Activated naive CD8-positive, alpha-beta T cell treated with anti-CD3 and anti-CD28 coated beads, Interleukin-2, amount 10 ng/mL, durations not matched to agents 7 days and 5 days (primary cell): ENCODE measurements at regions not wholly inside any gene's neighbourhood (a gene's known extent, or its start where the extent isn't known, plus 50 kb on each side); places are given as distances from the start of the nearest gene placed in this dataset.

Source experiments
- ATAC-seq: fragments of 150-1000 bp; cut with Tn5 transposase; one replicate; pipeline ENCODE4 v1.10.0; 2021; ENCODE audit warnings: low read depth, moderate library complexity
- POLR2A ChIA-PET: fragments of 350-600 bp; sonication (Branson Sonifier 250); formaldehyde crosslinking; loops from one replicate; lab custom pipeline; 2021; ENCODE audit warnings: antibody characterized with exemption; lab: Charles Lee
- DNase-seq: peaks from one replicate; pipeline ENCODE4 v3.0.0; 2021
- H3K27ac Mint-ChIP-seq: one replicate; pipeline ENCODE4 v1.8.0; 2022; ENCODE audit warnings: mild to moderate bottlenecking, mixed read lengths
- H3K27me3 Mint-ChIP-seq: one replicate; pipeline ENCODE4 v1.8.0; 2022; ENCODE audit warnings: mild to moderate bottlenecking, moderate library complexity, mixed read lengths
- H3K36me3 Mint-ChIP-seq: one replicate; pipeline ENCODE4 v1.8.0; 2021; ENCODE audit warnings: mild to moderate bottlenecking, mixed read lengths
- H3K4me1 Mint-ChIP-seq: one replicate; pipeline ENCODE4 v1.8.0; 2021; ENCODE audit warnings: mixed read lengths
- H3K4me3 Mint-ChIP-seq: one replicate; pipeline ENCODE4 v1.8.0; 2022; ENCODE audit warnings: mild to moderate bottlenecking, moderate library complexity, mixed read lengths
- H3K9me3 Mint-ChIP-seq: one replicate; pipeline ENCODE4 v1.8.0; 2021; ENCODE audit warnings: mixed read lengths

DNA sequence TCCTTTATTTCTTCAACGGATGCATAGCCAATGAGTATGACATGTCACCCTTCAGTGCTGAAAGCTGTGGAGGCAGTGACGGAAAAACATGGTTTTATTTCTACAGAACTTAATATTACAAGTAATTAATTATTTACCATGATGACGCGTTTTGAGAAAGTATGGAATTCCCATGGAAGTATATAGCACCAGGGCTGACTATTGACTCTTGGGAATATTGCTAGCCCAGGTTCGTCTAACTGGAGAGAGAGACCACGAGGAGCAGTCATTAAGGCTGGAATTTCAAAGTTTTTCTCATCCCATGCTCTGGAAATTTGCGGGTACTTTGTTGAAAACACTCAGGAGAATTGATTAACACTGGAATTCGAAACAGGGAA, 155.2 kb upstream of the PRSS16 start:
- ATAC-seq (no peak), DNase-seq (no peak)
- Mint-ChIP-seq H3K9me3 (peaks cover 4% of the 10 kb centered on the region), H3K36me3 (peaks cover 2% of the 10 kb centered on the region), H3K27ac (no peak overlapping the region), H3K4me1 (peaks cover 13% of the 10 kb centered on the region), H3K27me3 (peaks cover 80% of the 10 kb centered on the region), H3K4me3 (peak overlapping the region; percentile 86)
- POLR2A ChIA-PET: no interaction called here

DNA sequence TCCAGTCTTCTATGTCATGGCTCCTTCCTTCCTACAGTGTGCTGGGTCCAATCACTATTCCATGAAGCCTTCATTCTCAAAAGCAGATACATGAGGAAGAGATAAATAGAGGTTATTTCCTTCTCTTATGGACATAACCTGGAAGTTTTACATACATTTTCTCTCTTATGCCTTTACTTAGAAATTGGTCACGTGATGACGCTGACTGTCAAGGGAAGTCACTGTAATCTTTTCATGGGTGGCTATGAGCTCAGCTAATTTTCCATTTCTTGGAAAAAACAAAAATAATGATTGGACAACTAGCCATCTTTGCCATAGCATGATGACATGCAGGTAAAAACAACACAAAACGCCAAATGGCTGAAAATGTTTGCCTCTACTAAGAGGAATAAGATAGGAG, 151.6 kb upstream of the PRSS16 start:
- POLR2A ChIA-PET: no interaction called here
- peaks cover 6% of the 10 kb centered on the region for H3K9me3 Mint-ChIP-seq
- DNase-seq (no peak), ATAC-seq (no peak)
- peaks cover 67% of the 10 kb centered on the region for H3K27me3 Mint-ChIP-seq
- H3K36me3 Mint-ChIP-seq: peaks cover 2% of the 10 kb centered on the region
- H3K4me3 Mint-ChIP-seq: no peak overlapping the region
- peaks cover 15% of the 10 kb centered on the region for H3K4me1 Mint-ChIP-seq
- no peak overlapping the region for H3K27ac Mint-ChIP-seq

DNA sequence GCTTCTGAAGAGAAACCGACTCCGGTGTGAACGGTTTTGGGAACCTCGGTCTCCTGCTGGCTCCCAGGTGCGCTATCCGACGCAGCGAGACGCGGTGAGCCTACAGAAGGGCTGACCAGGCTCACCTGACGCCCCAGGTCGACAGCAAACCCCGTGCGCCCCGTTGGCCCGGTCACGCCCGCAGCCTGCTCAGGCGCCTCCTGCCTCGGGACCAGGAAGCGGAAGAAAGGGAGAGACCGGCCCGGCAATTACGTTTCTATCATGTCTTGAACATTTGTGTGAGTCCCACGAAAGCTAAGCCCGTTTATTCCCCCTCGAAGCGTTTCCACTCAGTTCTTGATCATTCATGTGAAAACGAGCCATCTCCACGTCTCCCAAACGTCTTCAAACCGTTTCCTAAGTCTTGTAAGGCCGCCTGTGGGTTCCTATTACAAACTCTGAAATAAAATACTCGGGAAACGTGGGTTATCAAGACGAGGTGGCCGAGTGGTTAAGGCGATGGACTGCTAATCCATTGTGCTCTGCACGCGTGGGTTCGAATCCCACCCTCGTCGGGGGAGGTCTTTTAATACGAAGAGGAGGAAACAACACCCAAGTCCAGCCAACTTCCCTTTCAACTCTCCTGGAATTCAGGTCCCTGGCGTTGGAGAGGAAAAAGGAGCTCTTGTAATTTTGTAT, 150.5 kb upstream of the PRSS16 start:
- Mint-ChIP-seq H3K27ac (peak overlapping the region; percentile 21), H3K36me3 (peaks cover 2% of the 10 kb centered on the region), H3K27me3 (peaks cover 59% of the 10 kb centered on the region), H3K4me3 (peak overlapping the region; percentile 82), H3K9me3 (peaks cover 6% of the 10 kb centered on the region), H3K4me1 (peaks cover 12% of the 10 kb centered on the region)
- peak; percentile 47 for DNase-seq
- POLR2A ChIA-PET: no interaction called here
- peak; percentile 56 for ATAC-seq

DNA sequence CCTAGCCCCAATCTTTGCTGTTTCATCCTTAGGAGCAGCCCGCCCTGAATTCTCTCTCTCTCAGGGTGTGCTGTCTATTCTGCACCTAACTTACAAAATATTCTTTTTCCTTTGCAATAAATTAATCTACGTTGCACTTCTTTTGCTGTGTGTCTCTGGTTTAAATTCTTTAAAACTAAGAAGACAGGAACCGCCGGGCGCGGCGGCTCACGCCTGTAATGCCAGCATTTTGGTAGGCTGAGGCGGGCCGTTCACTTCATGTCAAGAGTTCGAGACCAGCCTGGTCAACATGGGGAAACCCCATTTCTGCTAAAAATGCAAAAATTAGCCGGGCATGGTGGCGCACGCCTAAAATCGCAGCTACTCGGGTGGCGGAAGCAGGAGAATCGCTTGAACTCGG, 148.5 kb upstream of the PRSS16 start:
- Mint-ChIP-seq H3K4me1 (peaks cover 10% of the 10 kb centered on the region), H3K27me3 (peaks cover 55% of the 10 kb centered on the region), H3K4me3 (no peak overlapping the region), H3K9me3 (peaks cover 6% of the 10 kb centered on the region), H3K27ac (no peak overlapping the region), H3K36me3 (peaks cover 2% of the 10 kb centered on the region)
- ATAC-seq: no peak
- POLR2A ChIA-PET: no interaction called here
- no peak for DNase-seq

DNA sequence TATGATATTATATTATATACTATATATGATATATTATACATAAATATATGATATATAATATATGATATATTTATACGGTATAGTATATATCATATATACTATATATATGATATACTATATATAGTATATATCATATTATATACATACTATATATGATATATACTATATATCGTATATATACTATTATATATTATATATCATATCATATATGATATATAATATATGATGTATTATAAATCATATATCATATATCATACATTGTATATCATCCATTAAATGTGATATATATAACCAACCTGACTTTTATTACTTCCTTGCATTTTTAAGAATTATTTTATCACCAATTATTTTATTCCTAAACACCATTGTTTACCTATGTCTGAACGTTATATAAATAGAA, 146.6 kb upstream of the PRSS16 start:
- POLR2A ChIA-PET: no interaction called here
- DNase-seq (no peak), ATAC-seq (no peak)
- Mint-ChIP-seq H3K27ac (no peak overlapping the region), H3K4me3 (no peak overlapping the region), H3K9me3 (peaks cover 3% of the 10 kb centered on the region), H3K36me3 (peaks cover 2% of the 10 kb centered on the region), H3K4me1 (peaks cover 10% of the 10 kb centered on the region), H3K27me3 (peaks cover 37% of the 10 kb centered on the region)

DNA sequence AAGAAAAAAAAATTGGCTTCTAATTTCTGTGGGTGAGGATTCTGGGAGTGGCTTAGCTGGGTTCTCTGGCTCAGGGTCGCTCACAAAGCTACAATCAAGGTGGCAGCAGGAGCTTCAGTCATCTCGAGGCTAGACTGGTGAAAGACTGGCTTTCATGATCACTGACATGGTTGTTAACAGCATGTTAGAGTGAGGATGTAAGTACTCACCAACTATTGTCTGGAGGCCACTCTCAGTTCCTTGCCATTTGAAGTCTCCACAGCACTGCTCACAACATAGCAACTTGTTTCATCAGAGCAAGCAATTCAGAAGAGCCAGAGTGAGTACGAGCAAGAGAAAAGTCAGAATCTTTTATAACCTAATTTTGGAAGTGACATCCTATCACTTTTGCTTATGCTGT, 145.7 kb upstream of the PRSS16 start:
- DNase-seq: no peak
- Mint-ChIP-seq H3K4me3 (no peak overlapping the region), H3K36me3 (peaks cover 2% of the 10 kb centered on the region), H3K9me3 (peaks cover 1% of the 10 kb centered on the region), H3K27me3 (peaks cover 32% of the 10 kb centered on the region), H3K27ac (no peak overlapping the region), H3K4me1 (peaks cover 7% of the 10 kb centered on the region)
- POLR2A ChIA-PET: no interaction called here
- ATAC-seq: no peak

DNA sequence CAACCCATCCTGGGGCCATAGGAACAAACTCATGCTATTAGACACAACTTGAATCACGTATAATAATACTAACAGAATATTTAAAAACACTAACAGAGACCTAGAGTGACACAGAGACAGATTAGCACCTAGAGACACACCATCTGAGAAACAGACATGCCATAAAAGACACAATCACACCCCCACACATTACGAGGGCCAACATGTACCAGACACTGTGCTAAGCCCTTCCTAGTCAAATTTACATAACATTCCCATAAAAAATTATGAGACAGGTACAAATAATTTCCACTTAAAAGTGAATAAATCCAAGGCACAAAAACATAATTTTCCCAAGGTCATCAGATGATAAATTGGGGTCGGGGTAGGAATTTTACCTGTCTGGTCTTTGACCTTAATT, 141.1 kb upstream of the PRSS16 start:
- Mint-ChIP-seq H3K4me1 (no peaks in the 10 kb centered on the region), H3K27me3 (peaks cover 34% of the 10 kb centered on the region), H3K4me3 (no peak overlapping the region), H3K27ac (no peak overlapping the region), H3K9me3 (no peaks in the 10 kb centered on the region), H3K36me3 (no peaks in the 10 kb centered on the region)
- POLR2A ChIA-PET: no interaction called here
- DNase-seq: no peak
- ATAC-seq: no peak

DNA sequence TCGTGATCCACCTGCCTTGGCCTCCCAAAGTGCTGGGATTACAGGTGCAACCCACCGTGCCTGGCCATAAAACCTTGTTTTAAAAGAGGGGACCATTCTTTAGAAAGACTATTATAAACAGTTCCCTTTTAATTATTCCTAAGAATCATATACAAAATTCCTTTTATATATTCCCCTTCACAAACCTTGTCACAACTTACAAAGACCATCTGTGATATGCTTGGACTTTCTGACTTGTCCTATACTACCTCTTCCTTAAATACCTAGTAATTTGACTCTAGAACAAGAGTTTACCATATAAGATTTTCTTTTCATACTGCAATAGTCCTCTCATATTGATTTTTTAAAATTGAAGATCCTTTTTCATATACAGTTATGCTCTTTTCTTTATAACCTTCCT, 135.8 kb upstream of the PRSS16 start:
- ATAC-seq (no peak), DNase-seq (no peak)
- H3K9me3 Mint-ChIP-seq: peaks cover 10% of the 10 kb centered on the region
- POLR2A ChIA-PET: interaction anchor here (0.7 to 1.0 kb wide), 2 partner anchors 627 to 1049 kb away, joined by 4 read pairs; no protein-coding TSS in a partner anchor
- no peak overlapping the region for H3K27ac Mint-ChIP-seq
- H3K4me1 Mint-ChIP-seq: no peaks in the 10 kb centered on the region
- H3K27me3 Mint-ChIP-seq: peaks cover 23% of the 10 kb centered on the region
- no peak overlapping the region for H3K4me3 Mint-ChIP-seq
- peaks cover 4% of the 10 kb centered on the region for H3K36me3 Mint-ChIP-seq

DNA sequence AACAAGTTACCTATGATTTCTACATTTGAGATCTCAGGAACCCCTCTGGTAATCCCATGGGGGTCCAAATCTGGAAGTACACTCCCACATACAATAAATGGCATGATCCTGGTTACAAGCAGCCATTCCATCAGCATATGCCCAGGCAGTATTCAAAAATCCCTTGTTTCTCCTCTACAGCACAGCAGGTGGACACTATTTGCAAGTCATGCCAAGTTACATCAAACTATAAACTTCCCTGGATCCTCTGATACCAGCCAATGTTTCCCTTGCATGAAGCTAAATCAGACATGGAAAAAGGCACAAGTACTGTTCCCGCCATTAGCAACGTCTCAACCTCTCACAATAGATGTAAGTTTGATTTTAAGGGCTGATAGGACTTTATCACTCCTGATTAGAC, 134.5 kb upstream of the PRSS16 start:
- Mint-ChIP-seq H3K27me3 (peaks cover 17% of the 10 kb centered on the region), H3K36me3 (peaks cover 4% of the 10 kb centered on the region), H3K27ac (no peak overlapping the region), H3K4me1 (no peaks in the 10 kb centered on the region), H3K9me3 (peaks cover 10% of the 10 kb centered on the region), H3K4me3 (no peak overlapping the region)
- ATAC-seq: no peak
- no peak for DNase-seq
- POLR2A ChIA-PET: no interaction called here

DNA sequence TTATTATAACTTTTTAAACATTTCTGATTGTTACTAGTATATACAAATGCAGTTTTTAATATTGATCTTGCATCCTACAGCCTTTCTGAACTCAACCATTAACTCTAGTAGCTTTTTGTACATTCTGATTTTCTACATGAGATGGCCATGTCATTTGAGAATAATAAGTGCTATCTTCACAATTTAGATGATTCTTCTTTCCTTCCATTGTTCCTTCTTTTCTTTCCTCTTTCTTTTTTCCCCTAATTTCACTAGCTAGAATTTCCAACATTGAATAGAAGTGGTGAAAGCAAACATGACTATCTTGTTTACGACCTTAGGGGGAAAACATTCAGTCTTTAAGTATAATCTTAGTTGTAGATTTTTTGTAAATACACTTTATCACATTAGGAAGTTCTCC, 128.2 kb upstream of the PRSS16 start:
- peaks cover 5% of the 10 kb centered on the region for H3K27me3 Mint-ChIP-seq
- H3K27ac Mint-ChIP-seq: no peak overlapping the region
- ATAC-seq (no peak), DNase-seq (no peak)
- peaks cover 10% of the 10 kb centered on the region for H3K36me3 Mint-ChIP-seq
- POLR2A ChIA-PET: no interaction called here
- H3K9me3 Mint-ChIP-seq: no peaks in the 10 kb centered on the region
- H3K4me1 Mint-ChIP-seq: peaks cover 13% of the 10 kb centered on the region
- H3K4me3 Mint-ChIP-seq: no peak overlapping the region

DNA sequence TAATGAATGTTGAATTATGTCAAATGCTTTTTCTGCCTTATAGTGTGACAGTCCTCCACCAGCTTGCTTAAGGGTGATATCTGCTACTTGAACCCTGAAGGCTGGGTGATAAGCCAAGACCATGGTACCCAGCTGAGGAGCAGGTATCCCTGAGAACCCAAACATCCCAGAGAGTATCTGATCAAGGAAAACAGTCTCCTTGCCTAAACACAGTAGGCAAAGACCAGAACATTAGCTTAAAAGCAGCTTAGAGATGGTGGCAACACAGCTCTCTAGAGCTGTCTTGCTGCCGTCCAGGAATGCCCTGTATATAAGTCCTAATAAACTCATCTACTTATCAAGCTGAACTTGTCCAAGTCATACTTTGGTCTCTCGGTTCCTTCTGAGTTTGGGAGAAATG, 127.7 kb upstream of the PRSS16 start:
- Mint-ChIP-seq H3K27me3 (peaks cover 5% of the 10 kb centered on the region), H3K4me3 (no peak overlapping the region), H3K36me3 (peaks cover 11% of the 10 kb centered on the region), H3K4me1 (peaks cover 14% of the 10 kb centered on the region), H3K27ac (no peak overlapping the region), H3K9me3 (no peaks in the 10 kb centered on the region)
- DNase-seq (no peak), ATAC-seq (no peak)
- POLR2A ChIA-PET: no interaction called here

DNA sequence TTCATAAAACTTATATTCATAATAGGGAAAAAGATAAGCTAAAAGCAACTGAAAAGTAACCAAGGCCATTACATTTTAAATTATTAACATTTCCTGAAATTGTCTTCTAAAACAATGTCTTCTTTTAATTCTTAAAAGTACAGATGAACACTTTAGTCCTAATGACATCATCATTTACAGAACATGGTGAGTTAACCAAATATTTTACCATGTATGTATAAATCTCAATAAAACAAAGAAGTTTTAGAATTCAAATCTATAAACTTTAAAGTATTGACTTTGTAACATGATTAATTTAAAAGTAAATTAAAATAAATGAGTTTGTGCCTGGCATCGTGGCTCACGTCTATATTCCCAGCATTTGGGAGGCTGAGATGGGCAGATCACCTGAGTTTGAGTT, 125.9 kb upstream of the PRSS16 start:
- no peak overlapping the region for H3K4me3 Mint-ChIP-seq
- H3K36me3 Mint-ChIP-seq: peaks cover 11% of the 10 kb centered on the region
- ATAC-seq (no peak), DNase-seq (no peak)
- H3K27me3 Mint-ChIP-seq: peaks cover 5% of the 10 kb centered on the region
- H3K27ac Mint-ChIP-seq: no peak overlapping the region
- peaks cover 20% of the 10 kb centered on the region for H3K4me1 Mint-ChIP-seq
- POLR2A ChIA-PET: interaction anchor here (0.6 to 0.7 kb wide), 2 partner anchors 9 to 10 kb away, joined by 3 read pairs; a partner anchor contains a TSS
- H3K9me3 Mint-ChIP-seq: no peaks in the 10 kb centered on the region

DNA sequence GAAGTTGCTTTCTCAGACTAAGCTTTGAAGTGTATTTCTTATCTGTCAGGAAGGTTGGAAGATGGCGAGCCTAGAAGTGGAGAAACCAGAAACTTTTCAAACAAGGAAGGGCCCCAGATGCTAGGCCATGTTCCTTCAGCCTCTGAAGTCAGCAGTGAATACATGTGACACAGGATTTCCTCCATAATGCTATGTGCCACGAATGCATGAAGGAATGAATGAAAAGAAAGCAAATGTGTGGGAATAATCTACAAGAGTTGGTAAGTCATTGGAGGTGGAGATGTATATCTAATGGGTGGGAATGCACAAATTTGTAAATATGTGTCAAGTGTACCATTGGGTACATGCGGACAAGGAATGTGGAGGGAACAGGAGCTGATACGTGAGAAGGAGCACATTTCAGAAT, 123.2 kb upstream of the PRSS16 start:
- DNase-seq (no peak), ATAC-seq (no peak)
- H3K27ac Mint-ChIP-seq: no peak overlapping the region
- POLR2A ChIA-PET: interaction anchor here (0.6 to 0.7 kb wide), 3 partner anchors 8 to 684 kb away, joined by 3 to 4 read pairs (median 4); a partner anchor contains a TSS
- H3K27me3 Mint-ChIP-seq: peaks cover 2% of the 10 kb centered on the region
- H3K4me3 Mint-ChIP-seq: no peak overlapping the region
- no peaks in the 10 kb centered on the region for H3K9me3 Mint-ChIP-seq
- peaks cover 37% of the 10 kb centered on the region for H3K4me1 Mint-ChIP-seq
- peaks cover 14% of the 10 kb centered on the region for H3K36me3 Mint-ChIP-seq

DNA sequence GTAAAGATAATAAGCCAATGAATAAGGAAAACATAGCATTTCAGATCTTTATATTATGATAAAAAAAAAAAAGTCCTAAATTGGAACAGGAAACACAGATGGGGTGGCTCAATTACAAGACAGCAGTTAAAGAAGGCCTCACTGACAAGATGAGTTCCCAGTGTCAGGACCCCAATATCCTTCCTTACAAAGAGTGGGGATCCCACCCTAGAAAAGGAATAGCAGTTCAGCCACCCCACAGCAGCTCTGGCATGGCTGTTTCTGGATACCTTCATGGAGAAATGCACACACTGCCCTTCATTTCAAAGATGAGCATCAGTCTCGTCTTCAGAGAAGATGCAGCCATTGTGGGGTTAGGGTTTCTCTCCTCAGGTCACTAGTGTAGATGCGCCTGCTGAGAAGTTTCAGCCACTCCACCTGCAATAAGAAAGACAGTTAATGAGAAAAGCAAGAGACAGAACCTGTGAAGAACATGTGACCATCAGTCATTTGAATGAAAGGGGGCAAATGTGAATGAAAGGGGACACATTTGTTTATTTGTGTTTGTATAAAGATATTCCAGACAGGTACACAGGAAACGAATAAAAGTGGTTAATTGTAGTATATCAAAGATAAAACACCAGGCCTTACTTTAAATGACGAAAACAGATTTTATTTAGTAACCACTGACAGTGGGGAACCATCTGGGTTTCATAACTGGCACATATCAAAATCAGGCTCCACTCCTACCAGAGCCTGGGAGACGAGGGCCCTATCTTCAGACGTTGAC, 121.3 kb upstream of the PRSS16 start:
- no peak for DNase-seq
- Mint-ChIP-seq H3K4me1 (peaks cover 43% of the 10 kb centered on the region), H3K27me3 (no peaks in the 10 kb centered on the region), H3K9me3 (no peaks in the 10 kb centered on the region), H3K36me3 (peaks cover 7% of the 10 kb centered on the region), H3K4me3 (peak overlapping the region; percentile 80), H3K27ac (peak overlapping the region; percentile 84)
- POLR2A ChIA-PET: interaction anchor here (0.6 to 10.2 kb wide), 8 partner anchors 14 to 1106 kb away, joined by 3 to 888 read pairs (median 4); a partner anchor contains a TSS
- ATAC-seq: no peak
